PC-3 (cell line): ENCODE measurements at regions not wholly inside any gene's neighbourhood (a gene's known extent, or its start where the extent isn't known, plus 50 kb on each side); places are given as distances from the start of the nearest gene placed in this dataset.

Source experiments
- ATAC-seq: fragments of 200-7000 bp; cut with Tn5 transposase; 2 replicates; pipeline ENCODE4 v1.9.1; 2020; ENCODE audit warnings: mild to moderate bottlenecking, moderate library complexity
- BruUV-seq: library from RNA; stranded (reverse); fragments of 400-500 nt; replicated peaks from 2 replicates; lab custom pipeline; 2021; lab: Mats Ljungman, UMichigan
- CTCF ChIA-PET: fragments of 300-600 bp; sonication (Branson Sonifier 250); formaldehyde crosslinking; loops from one replicate; lab custom pipeline; 2022; ENCODE audit warnings: antibody characterized with exemption; lab: Charles Lee
- POLR2A ChIA-PET: fragments of 300-600 bp; sonication (Branson Sonifier 250); formaldehyde crosslinking; loops from one replicate; lab custom pipeline; 2022; ENCODE audit warnings: antibody characterized with exemption; ENCODE audit not compliant: unreplicated experiment; lab: Charles Lee
- DNase-seq: peaks from one replicate; pipeline ENCODE4 v3.0.0-alpha.2; 2015
- H2AFZ ChIP-seq: fragments of 300-600 bp; sonication (generic); 2 replicates; pipeline ENCODE4 v1.6.0; 2016; ENCODE audit warnings: antibody characterized with exemption, low read length
- H3F3A ChIP-seq: fragments of 300-600 bp; sonication (generic); one replicate; pipeline ENCODE4 v1.6.0; 2017; ENCODE audit warnings: antibody characterized with exemption, low read length, control low read depth, mild to moderate bottlenecking; ENCODE audit not compliant: unreplicated experiment
- H3K27ac ChIP-seq: fragments of 300-600 bp; sonication (generic); 2 replicates; pipeline ENCODE4 v1.5.1; 2016; ENCODE audit warnings: mild to moderate bottlenecking, low read length
- H3K27me3 ChIP-seq: fragments of 300-600 bp; sonication (generic); 2 replicates; pipeline ENCODE4 v1.6.1; 2016; ENCODE audit warnings: low read length, mixed read lengths
- H3K36me3 ChIP-seq: fragments of 300-600 bp; sonication (generic); 2 replicates; pipeline ENCODE4 v1.6.1; 2016; ENCODE audit warnings: low read depth, mixed run types, low read length, mixed read lengths
- H3K4me1 ChIP-seq: fragments of 300-600 bp; sonication (generic); 2 replicates; pipeline ENCODE4 v1.5.1; 2016; ENCODE audit warnings: low read length; ENCODE audit not compliant: insufficient read depth
- H3K4me2 ChIP-seq: fragments of 300-600 bp; sonication (generic); 2 replicates; pipeline ENCODE4 v1.6.0; 2016; ENCODE audit warnings: low read length
- H3K4me3 ChIP-seq: fragments of 300-600 bp; sonication (generic); 2 replicates; pipeline ENCODE4 v1.5.1; 2016; ENCODE audit warnings: mild to moderate bottlenecking, low read length, mixed read lengths
- H3K79me2 ChIP-seq: fragments of 300-600 bp; sonication (generic); 2 replicates; pipeline ENCODE4 v1.6.1; 2017; ENCODE audit warnings: low read length, mixed read lengths
- H3K9ac ChIP-seq: fragments of 300-600 bp; sonication (generic); 2 replicates; pipeline ENCODE4 v1.6.0; 2016; ENCODE audit warnings: mild to moderate bottlenecking, low read length
- H3K9me2 ChIP-seq: fragments of 300-600 bp; sonication (generic); replicated peaks from 2 replicates; pipeline ENCODE4 v1.6.1; 2016; ENCODE audit warnings: mixed run types, low read length, mixed read lengths
- H3K9me3 ChIP-seq: fragments of 300-600 bp; sonication (generic); 2 replicates; pipeline ENCODE4 v1.6.1; 2016; ENCODE audit warnings: low read length, mixed read lengths
- H4K20me1 ChIP-seq: fragments of 300-600 bp; sonication (generic); 2 replicates; pipeline ENCODE4 v1.6.1; 2016; ENCODE audit warnings: low read length, mixed read lengths
- CTCF ChIP-seq: fragments of 300-600 bp; sonication (generic); conservative IDR thresholded peaks from 2 replicates; pipeline ENCODE4 v1.5.1; 2017; ENCODE audit warnings: antibody characterized with exemption, low read depth, mild to moderate bottlenecking, low read length
- EZH2 ChIP-seq: fragments of 300-600 bp; sonication (generic); IDR thresholded peaks from one replicate; pipeline ENCODE4 v1.6.1; 2017; ENCODE audit warnings: antibody characterized with exemption, mild to moderate bottlenecking, low read length; ENCODE audit not compliant: unreplicated experiment
- EZH2phosphoT487 ChIP-seq: fragments of 300-600 bp; sonication (generic); IDR thresholded peaks from 2 replicates; pipeline ENCODE4 v1.6.1; 2018; ENCODE audit warnings: mild to moderate bottlenecking, antibody characterized with exemption, low read length, borderline replicate concordance
- intact Hi-C: fragments of 100-400 bp; cut with micrococcal nuclease; formaldehyde crosslinking; loops from 2 replicates; pipeline ENCODE4 v1.9.0; 2023

DNA sequence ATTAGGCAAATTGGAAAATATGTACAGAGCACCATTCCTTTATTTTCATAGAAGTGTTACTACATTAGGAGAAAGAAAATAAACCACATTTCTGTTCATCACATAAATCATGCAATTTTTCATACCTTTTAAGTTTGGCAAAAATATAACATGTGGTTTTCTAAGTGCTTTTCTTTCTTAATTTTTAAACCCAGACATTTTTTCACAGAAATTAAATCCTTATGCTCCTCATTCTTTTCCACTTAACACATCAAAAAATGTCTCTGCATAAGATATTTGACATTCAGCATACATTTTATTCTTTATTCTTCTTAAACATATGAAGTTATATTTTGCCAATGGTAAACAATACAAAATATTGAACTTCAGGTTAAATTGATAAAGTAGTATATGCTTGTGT is 826.6 kb upstream of the SLIT2 start:
- Histone ChIP-seq H3K4me3 (no peak overlapping the region), H3K79me2 (no peaks in the 10 kb centered on the region), H3K4me2 (no peak overlapping the region), H3K27me3 (no peaks in the 10 kb centered on the region), H4K20me1 (no peaks in the 10 kb centered on the region), H3F3A (no peaks in the 10 kb centered on the region), H2AFZ (no peak overlapping the region), H3K9ac (no peak overlapping the region), H3K4me1 (no peaks in the 10 kb centered on the region), H3K9me3 (no peaks in the 10 kb centered on the region), H3K9me2 (no peaks in the 10 kb centered on the region), H3K27ac (no peak overlapping the region), H3K36me3 (no peaks in the 10 kb centered on the region)
- ATAC-seq (no peak), DNase-seq (no peak)
- CTCF ChIA-PET = no interaction called here
- TF ChIP-seq EZH2 (no peak), CTCF (no peak), EZH2phosphoT487 (no peak)
- POLR2A ChIA-PET = no interaction called here
- no TSS peak for BruUV-seq
- intact Hi-C loops = no loop called here

DNA sequence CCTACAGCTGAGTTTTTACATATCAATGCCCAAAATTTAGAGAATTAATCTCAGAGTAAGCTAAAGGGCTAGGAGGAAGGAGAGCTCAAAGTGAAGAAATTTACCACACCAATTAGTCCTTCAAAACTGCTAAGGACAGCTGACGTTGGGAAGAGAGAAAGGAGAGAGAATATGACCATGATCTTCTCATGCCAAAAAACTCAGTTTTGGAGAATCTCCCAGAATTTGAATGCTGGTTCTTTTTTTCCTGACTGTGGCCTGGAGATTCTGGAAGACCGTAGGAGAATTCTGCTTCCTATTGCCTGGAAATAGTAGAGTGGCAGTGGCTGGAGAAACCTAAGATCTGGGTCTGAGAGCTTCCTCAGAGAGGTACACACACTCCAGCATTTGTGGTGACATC is 834.4 kb upstream of the SLIT2 start:
- H3K4me1 ChIP-seq = peaks cover 8% of the 10 kb centered on the region; the same call in 1 of the 2 replicates
- intact Hi-C loops = no loop called here
- TF ChIP-seq CTCF = no peak
- TF ChIP-seq EZH2 = no peak
- TF ChIP-seq EZH2phosphoT487 = no peak
- no peak overlapping the region for H2AFZ ChIP-seq
- H3K4me3 ChIP-seq = no peak overlapping the region
- H3K4me2 ChIP-seq = no peak overlapping the region
- H3K9ac ChIP-seq = no peak overlapping the region
- H4K20me1 ChIP-seq = no peaks in the 10 kb centered on the region
- H3K36me3 ChIP-seq = no peaks in the 10 kb centered on the region
- DNase-seq = no peak
- ChIA-PET POLR2A (no interaction called here), CTCF (no interaction called here)
- no peaks in the 10 kb centered on the region for H3K9me2 ChIP-seq
- ATAC-seq = no peak
- H3K9me3 ChIP-seq = no peaks in the 10 kb centered on the region
- no peaks in the 10 kb centered on the region for H3K79me2 ChIP-seq
- no peak overlapping the region for H3K27ac ChIP-seq
- no peaks in the 10 kb centered on the region for H3F3A ChIP-seq
- no TSS peak for BruUV-seq
- no peaks in the 10 kb centered on the region for H3K27me3 ChIP-seq

DNA sequence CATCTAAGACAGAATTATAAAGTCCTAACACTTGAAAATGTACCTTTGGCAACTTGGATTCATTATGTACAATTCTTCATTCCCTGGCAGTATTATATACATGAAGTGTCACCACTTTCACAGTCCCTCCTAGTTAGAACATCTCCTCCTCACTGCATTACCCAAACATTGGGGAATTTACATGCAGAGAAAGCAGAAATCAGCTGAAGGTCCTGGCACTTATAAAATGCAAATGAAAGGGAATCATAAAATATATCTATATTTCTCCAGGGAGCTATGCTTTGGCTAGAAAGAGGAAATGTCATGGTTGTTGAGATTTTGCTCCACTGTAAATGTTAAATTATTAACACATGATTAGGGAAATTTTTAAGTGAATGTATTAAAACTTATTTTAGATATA is 835.6 kb upstream of the SLIT2 start:
- Histone ChIP-seq H3K4me3 (no peak overlapping the region), H3K4me1 (peaks cover 8% of the 10 kb centered on the region; the same call in 1 of the 2 replicates), H3K4me2 (no peak overlapping the region), H3K27ac (no peak overlapping the region), H3K79me2 (no peaks in the 10 kb centered on the region), H2AFZ (no peak overlapping the region), H3K9me3 (no peaks in the 10 kb centered on the region), H3K9ac (no peak overlapping the region), H3K9me2 (no peaks in the 10 kb centered on the region), H4K20me1 (no peaks in the 10 kb centered on the region), H3K27me3 (no peaks in the 10 kb centered on the region), H3K36me3 (no peaks in the 10 kb centered on the region), H3F3A (no peaks in the 10 kb centered on the region)
- no peak for TF ChIP-seq CTCF
- TF ChIP-seq EZH2phosphoT487 = no peak
- no TSS peak for BruUV-seq
- CTCF ChIA-PET = no interaction called here
- intact Hi-C loops = no loop called here
- POLR2A ChIA-PET = no interaction called here
- ATAC-seq = no peak
- DNase-seq = no peak
